ENCODE measurements at regions not wholly inside any gene's neighbourhood (a gene's known extent, or its start where the extent isn't known, plus 50 kb on each side); places are given as distances from the start of the nearest gene placed in this dataset.

GRCh38 chr14:104287301-104288009 lies 149.1 kb downstream of the KIF26A start:
- intact Hi-C loops (cut with DNase I; ENCODE audit: low total_unique reads), result no loop called here
- Histone ChIP-seq H3K4me1 (no peaks in the 10 kb centered on the region), H3K4me3 (no peak overlapping the region), H3K27ac (no peak overlapping the region), H3K9me3 (no peaks in the 10 kb centered on the region), H3K36me3 (no peaks in the 10 kb centered on the region), H3K27me3 (peaks cover under 1 to 11% (median 9%) of the 10 kb centered on the region in 3 donors)
- DNase-seq (no peak), ATAC-seq (no peak)
- in situ Hi-C loops (cut with MboI; ENCODE audit: low sequenced_read_pairs in 4 of 4), result no loop called here
- no peak for TF ChIP-seq POLR2A (IDR thresholded peaks at IDR 0.05)
- TF ChIP-seq, protein P1, sequence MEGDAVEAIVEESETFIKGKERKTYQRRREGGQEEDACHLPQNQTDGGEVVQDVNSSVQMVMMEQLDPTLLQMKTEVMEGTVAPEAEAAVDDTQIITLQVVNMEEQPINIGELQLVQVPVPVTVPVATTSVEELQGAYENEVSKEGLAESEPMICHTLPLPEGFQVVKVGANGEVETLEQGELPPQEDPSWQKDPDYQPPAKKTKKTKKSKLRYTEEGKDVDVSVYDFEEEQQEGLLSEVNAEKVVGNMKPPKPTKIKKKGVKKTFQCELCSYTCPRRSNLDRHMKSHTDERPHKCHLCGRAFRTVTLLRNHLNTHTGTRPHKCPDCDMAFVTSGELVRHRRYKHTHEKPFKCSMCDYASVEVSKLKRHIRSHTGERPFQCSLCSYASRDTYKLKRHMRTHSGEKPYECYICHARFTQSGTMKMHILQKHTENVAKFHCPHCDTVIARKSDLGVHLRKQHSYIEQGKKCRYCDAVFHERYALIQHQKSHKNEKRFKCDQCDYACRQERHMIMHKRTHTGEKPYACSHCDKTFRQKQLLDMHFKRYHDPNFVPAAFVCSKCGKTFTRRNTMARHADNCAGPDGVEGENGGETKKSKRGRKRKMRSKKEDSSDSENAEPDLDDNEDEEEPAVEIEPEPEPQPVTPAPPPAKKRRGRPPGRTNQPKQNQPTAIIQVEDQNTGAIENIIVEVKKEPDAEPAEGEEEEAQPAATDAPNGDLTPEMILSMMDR (IDR thresholded peaks at IDR 0.05 in 4 of 5, conservative IDR thresholded peaks at IDR 0.05 in 1 of 5), result no peak

GRCh38 chr14:104288272-104288671 lies 149.9 kb downstream of the KIF26A start:
- ATAC-seq, result no peak

GRCh38 chr14:104289507-104289906 lies 151.1 kb downstream of the KIF26A start:
- peaks cover 12 to 20% (median 17%) of the 10 kb centered on the region in 3 donors for H3K27me3 ChIP-seq
- H3K4me1 ChIP-seq, result no peaks in the 10 kb centered on the region
- DNase-seq (no peak), ATAC-seq (no peak)
- TF ChIP-seq, protein P1 (IDR thresholded peaks at IDR 0.05 in 4 of 5, conservative IDR thresholded peaks at IDR 0.05 in 1 of 5), result no peak
- no peak for TF ChIP-seq POLR2A (IDR thresholded peaks at IDR 0.05)
- no peak overlapping the region for H3K27ac ChIP-seq
- in situ Hi-C loops (cut with MboI; ENCODE audit: low sequenced_read_pairs in 4 of 4), result no loop called here
- no peak overlapping the region for H3K4me3 ChIP-seq
- intact Hi-C loops (cut with DNase I; ENCODE audit: low total_unique reads), result no loop called here
- H3K9me3 ChIP-seq, result no peaks in the 10 kb centered on the region
- H3K36me3 ChIP-seq, result no peaks in the 10 kb centered on the region

More at GRCh38 chr14:104288272-104288671, 149.9 kb downstream of the KIF26A start:
- peaks cover 9 to 12% (median 11%) of the 10 kb centered on the region in 3 donors for H3K27me3 ChIP-seq
- H3K36me3 ChIP-seq, result no peaks in the 10 kb centered on the region
- TF ChIP-seq, protein P1 (IDR thresholded peaks at IDR 0.05 in 4 of 5, conservative IDR thresholded peaks at IDR 0.05 in 1 of 5), result no peak
- TF ChIP-seq POLR2A (IDR thresholded peaks at IDR 0.05), result no peak
- H3K4me1 ChIP-seq, result no peaks in the 10 kb centered on the region
- DNase-seq, result no peak
- no peaks in the 10 kb centered on the region for H3K9me3 ChIP-seq
- in situ Hi-C loops (cut with MboI; ENCODE audit: low sequenced_read_pairs in 4 of 4) (no loop called here), intact Hi-C loops (cut with DNase I; ENCODE audit: low total_unique reads) (no loop called here)
- no peak overlapping the region for H3K27ac ChIP-seq
- H3K4me3 ChIP-seq, result no peak overlapping the region

GRCh38 chr14:104290058-104290667 lies 151.8 kb downstream of the KIF26A start:
- Histone ChIP-seq H3K9me3 (no peaks in the 10 kb centered on the region), H3K4me1 (no peaks in the 10 kb centered on the region), H3K27me3 (peaks cover 12 to 20% (median 17%) of the 10 kb centered on the region in 3 donors), H3K36me3 (no peaks in the 10 kb centered on the region), H3K4me3 (no peak overlapping the region), H3K27ac (no peak overlapping the region)
- intact Hi-C loops (cut with DNase I; ENCODE audit: low total_unique reads) (no loop called here), in situ Hi-C loops (cut with MboI; ENCODE audit: low sequenced_read_pairs in 4 of 4) (no loop called here)
- peak in 1 of 2 donors; percentile 1 for DNase-seq
- TF ChIP-seq, protein P1 (IDR thresholded peaks at IDR 0.05 in 4 of 5, conservative IDR thresholded peaks at IDR 0.05 in 1 of 5), result no peak
- no peak for TF ChIP-seq POLR2A (IDR thresholded peaks at IDR 0.05)
- ATAC-seq, result no peak
